ENCODE measurements at regions not wholly inside any gene's neighbourhood (a gene's known extent, or its start where the extent isn't known, plus 50 kb on each side); places are given as distances from the start of the nearest gene placed in this dataset.

DNA sequence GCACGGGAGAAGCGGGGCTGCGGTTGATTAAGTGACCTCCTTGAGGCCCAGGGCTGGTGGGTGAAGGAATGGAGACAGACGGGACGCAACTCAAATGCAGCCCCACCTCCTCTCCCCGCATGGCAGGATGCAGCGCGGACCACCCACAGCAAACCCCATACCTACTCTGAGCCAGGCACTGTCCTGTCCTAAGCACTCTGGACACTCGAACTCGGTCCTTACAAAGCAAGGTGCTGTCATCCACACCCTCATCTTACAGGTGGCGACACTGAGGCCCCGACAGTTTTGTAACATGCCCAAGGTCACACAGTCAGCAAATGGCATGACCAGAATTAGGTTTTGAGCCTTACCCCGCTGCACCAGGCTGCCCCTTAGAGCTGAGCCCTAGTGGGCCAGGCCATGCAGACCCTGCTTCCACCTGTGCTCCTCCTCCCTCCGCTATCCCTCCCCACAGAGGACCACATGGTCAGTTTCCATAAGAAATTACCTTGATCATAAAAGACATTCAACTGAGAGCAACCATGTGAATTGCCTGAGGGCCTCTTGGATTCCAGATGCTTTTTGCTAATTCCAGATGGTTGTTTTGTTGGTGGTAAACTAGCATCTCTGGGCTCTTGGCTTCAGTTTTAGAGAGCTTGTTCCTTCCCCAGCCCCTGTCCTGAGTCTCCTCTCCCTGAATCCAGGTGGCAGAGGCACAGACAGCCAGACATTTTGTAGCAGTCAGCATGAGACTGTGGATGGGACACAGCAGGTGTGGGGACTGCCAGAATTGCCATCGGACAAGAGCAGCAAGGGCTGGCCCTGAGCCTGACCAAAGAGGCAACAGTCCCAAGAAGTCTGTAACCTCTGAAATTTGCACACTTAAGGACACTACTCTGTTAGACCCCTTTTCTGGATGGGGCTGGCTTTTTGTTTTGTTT is 171.9 kb upstream of the PMEPA1 start:
- TF ChIP-seq, protein P1, sequence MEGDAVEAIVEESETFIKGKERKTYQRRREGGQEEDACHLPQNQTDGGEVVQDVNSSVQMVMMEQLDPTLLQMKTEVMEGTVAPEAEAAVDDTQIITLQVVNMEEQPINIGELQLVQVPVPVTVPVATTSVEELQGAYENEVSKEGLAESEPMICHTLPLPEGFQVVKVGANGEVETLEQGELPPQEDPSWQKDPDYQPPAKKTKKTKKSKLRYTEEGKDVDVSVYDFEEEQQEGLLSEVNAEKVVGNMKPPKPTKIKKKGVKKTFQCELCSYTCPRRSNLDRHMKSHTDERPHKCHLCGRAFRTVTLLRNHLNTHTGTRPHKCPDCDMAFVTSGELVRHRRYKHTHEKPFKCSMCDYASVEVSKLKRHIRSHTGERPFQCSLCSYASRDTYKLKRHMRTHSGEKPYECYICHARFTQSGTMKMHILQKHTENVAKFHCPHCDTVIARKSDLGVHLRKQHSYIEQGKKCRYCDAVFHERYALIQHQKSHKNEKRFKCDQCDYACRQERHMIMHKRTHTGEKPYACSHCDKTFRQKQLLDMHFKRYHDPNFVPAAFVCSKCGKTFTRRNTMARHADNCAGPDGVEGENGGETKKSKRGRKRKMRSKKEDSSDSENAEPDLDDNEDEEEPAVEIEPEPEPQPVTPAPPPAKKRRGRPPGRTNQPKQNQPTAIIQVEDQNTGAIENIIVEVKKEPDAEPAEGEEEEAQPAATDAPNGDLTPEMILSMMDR (IDR thresholded peaks at IDR 0.05) = no peak
- TF ChIP-seq POLR2A (IDR thresholded peaks at IDR 0.05) = no peak

Data from uterus (tissue), 2 donors.